Thymus (tissue), 11 donors: ENCODE measurements at regions not wholly inside any gene's neighbourhood (a gene's known extent, or its start where the extent isn't known, plus 50 kb on each side); places are given as distances from the start of the nearest gene placed in this dataset.
"Not testable (repeated sequence)": the region's sequence is repeated elsewhere in the genome, so short reads cannot be mapped to it uniquely, and the experiment has no call there.

Source experiments
- DNase-seq, 9 donors: peaks; one replicate each; pipeline ENCODE4 v3.0.0-alpha.2; 2013; ENCODE audit warnings: low spot score in 9 of 9, low read depth in 6 of 9, missing footprints in 1 of 9
- H3K27ac ChIP-seq, 2 donors: one replicate each; pipeline ENCODE4 v1.5.1; 2013; ENCODE audit warnings: control low read depth in 1 of 2, low read depth in 1 of 2, low read length in 1 of 2, mild to moderate bottlenecking in 1 of 2, moderate library complexity in 1 of 2
- H3K27me3 ChIP-seq, 2 donors: one replicate each; pipeline ENCODE4 v1.5.1; 2013; ENCODE audit warnings: low read length in 1 of 2; ENCODE audit not compliant: control insufficient read depth in 2 of 2, insufficient read depth in 1 of 2
- H3K36me3 ChIP-seq, 2 donors: one replicate each; pipeline ENCODE4 v1.5.1; 2013; ENCODE audit warnings: low read length in 1 of 2, mild to moderate bottlenecking in 1 of 2, moderate library complexity in 1 of 2; ENCODE audit not compliant: control insufficient read depth in 2 of 2, insufficient read depth in 2 of 2
- H3K4me1 ChIP-seq, 2 donors: one replicate each; pipeline ENCODE4 v1.5.1; 2013; ENCODE audit warnings: low read length in 2 of 2; ENCODE audit not compliant: control insufficient read depth in 2 of 2, insufficient read depth in 2 of 2
- H3K4me3 ChIP-seq, 2 donors: one replicate each; pipeline ENCODE4 v1.5.1; 2013; ENCODE audit warnings: low read length in 2 of 2, control low read depth in 1 of 2, mild to moderate bottlenecking in 1 of 2
- H3K9me3 ChIP-seq, 2 donors: one replicate each; pipeline ENCODE4 v1.5.1; 2013; ENCODE audit warnings: low read length in 1 of 2, mild to moderate bottlenecking in 1 of 2; ENCODE audit not compliant: control insufficient read depth in 2 of 2, insufficient read depth in 1 of 2
- WGBS: extraction: QIAGEN DNeasy Blood & Tissue Kit; methylation state at CpG from one replicate; pipeline ENCODE4 v1.1.7; 2013; 5-methylcytosine and 5-hydroxymethylcytosine counted together
- donor health status: healthy.

GRCh38 chr4:116665716-116666115 is 419.7 kb downstream of the TRAM1L1 start:
- WGBS: 91% methylated on average over 1 of the region's 1 CpG
- Histone ChIP-seq H3K27ac (no peak overlapping the region), H3K9me3 (no peaks in the 10 kb centered on the region), H3K4me3 (no peak overlapping the region), H3K27me3 (no peaks in the 10 kb centered on the region), H3K36me3 (no peaks in the 10 kb centered on the region), H3K4me1 (no peaks in the 10 kb centered on the region)
- DNase-seq: no peak

GRCh38 chr4:116664198-116664597 is 421.2 kb downstream of the TRAM1L1 start:
- no peaks in the 10 kb centered on the region for H3K36me3 ChIP-seq
- no peak for DNase-seq
- 93% methylated on average over 2 of the region's 2 CpGs for WGBS
- no peaks in the 10 kb centered on the region for H3K9me3 ChIP-seq
- H3K4me1 ChIP-seq: no peaks in the 10 kb centered on the region
- H3K4me3 ChIP-seq: no peak overlapping the region
- H3K27ac ChIP-seq: no peak overlapping the region
- H3K27me3 ChIP-seq: no peaks in the 10 kb centered on the region

- 91% methylated on average over 3 of the region's 3 CpGs for WGBS
- Histone ChIP-seq H3K4me1 (no peaks in the 10 kb centered on the region), H3K9me3 (no peaks in the 10 kb centered on the region), H3K36me3 (no peaks in the 10 kb centered on the region), H3K27ac (no peak overlapping the region), H3K4me3 (no peak overlapping the region), H3K27me3 (no peaks in the 10 kb centered on the region)
- DNase-seq: no peak
Observed at GRCh38 chr4:116639070-116639577, 446.3 kb downstream of the TRAM1L1 start.

DNA sequence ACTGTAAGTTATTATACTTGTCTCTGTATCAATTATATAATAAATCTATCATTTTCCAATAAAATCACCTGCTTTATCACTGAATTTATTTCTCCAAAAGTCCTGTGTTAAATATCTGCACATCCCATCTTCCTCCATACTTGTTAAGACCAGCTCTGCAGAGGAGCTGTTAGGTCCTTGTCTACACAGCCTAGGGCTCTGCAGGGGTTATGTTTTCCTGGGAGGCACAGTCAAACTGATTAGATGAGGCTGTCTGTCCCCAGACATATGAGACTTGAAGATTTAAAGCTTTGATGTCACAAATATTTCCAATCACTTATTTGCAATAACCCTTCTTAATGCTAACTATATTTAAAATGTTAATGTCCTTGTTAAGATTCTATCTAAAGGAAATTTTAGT is 446.8 kb downstream of the TRAM1L1 start:
- H3K4me1 ChIP-seq: no peaks in the 10 kb centered on the region
- DNase-seq: no peak
- H3K9me3 ChIP-seq: no peaks in the 10 kb centered on the region

GRCh38 chr4:116636917-116637316 is 448.5 kb downstream of the TRAM1L1 start:
- no peak overlapping the region for H3K27ac ChIP-seq
- no peaks in the 10 kb centered on the region for H3K27me3 ChIP-seq
- no peaks in the 10 kb centered on the region for H3K4me1 ChIP-seq
- DNase-seq: no peak
- 0% methylated on average over 1 of the region's 1 CpG for WGBS
- H3K9me3 ChIP-seq: no peaks in the 10 kb centered on the region
- H3K4me3 ChIP-seq: no peak overlapping the region
- no peaks in the 10 kb centered on the region for H3K36me3 ChIP-seq

More for the DNA sequence above, 446.8 kb downstream of the TRAM1L1 start:
- no peak overlapping the region for H3K4me3 ChIP-seq
- H3K36me3 ChIP-seq: no peaks in the 10 kb centered on the region
- H3K27me3 ChIP-seq: no peaks in the 10 kb centered on the region
- H3K27ac ChIP-seq: no peak overlapping the region

DNA sequence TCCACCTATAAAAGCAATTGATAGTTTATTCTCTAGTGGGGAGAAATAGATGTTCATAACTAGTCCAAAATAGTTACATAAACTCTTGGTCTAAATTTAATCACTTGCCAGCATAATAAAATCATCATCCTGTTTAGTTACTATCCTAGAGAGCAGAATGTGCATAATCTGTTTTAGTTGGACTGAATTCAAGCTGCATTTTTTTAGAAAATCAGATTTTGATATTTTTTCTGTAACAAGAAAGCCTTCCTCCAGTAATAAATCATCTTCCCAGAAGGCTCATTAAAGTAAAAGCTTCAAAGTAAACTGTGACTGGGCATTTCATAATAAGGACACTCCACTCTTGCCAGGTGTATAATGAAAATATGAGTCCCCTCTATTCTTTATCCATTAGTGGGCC is 453.1 kb downstream of the TRAM1L1 start:
- H3K9me3 ChIP-seq: no peaks in the 10 kb centered on the region
- no peaks in the 10 kb centered on the region for H3K27me3 ChIP-seq
- H3K4me1 ChIP-seq: no peaks in the 10 kb centered on the region
- H3K27ac ChIP-seq: no peak overlapping the region
- no peak overlapping the region for H3K4me3 ChIP-seq
- H3K36me3 ChIP-seq: no peaks in the 10 kb centered on the region
- no peak for DNase-seq

DNA sequence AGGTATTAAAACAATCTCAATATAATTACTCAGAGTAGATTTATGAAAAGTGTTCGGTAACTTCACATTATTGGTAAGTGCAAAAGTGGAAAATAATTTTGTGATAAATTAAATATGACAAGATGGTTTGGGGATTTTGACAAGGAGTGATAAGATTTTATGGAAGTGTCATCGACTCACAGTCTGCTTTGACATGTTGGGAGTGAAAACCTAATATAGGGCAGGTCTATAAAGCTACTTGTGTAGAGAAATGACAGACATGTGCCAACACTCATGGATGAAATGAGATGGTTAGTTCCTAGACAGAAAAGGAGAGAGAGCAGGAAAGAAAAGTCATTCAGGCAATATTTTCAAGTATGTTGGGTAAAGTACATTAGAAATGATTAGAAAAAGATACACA is 456.8 kb downstream of the TRAM1L1 start:
- no peaks in the 10 kb centered on the region for H3K27me3 ChIP-seq
- no peaks in the 10 kb centered on the region for H3K4me1 ChIP-seq
- 89% methylated on average over 2 of the region's 2 CpGs for WGBS
- no peak overlapping the region for H3K27ac ChIP-seq
- no peak for DNase-seq
- no peaks in the 10 kb centered on the region for H3K9me3 ChIP-seq
- H3K4me3 ChIP-seq: no peak overlapping the region
- no peaks in the 10 kb centered on the region for H3K36me3 ChIP-seq

GRCh38 chr4:116627545-116627944 is 457.8 kb downstream of the TRAM1L1 start:
- H3K4me1 ChIP-seq: no peaks in the 10 kb centered on the region
- H3K27ac ChIP-seq: no peak overlapping the region
- no peaks in the 10 kb centered on the region for H3K9me3 ChIP-seq
- 68% methylated on average over 1 of the region's 1 CpG for WGBS
- no peaks in the 10 kb centered on the region for H3K36me3 ChIP-seq
- no peak for DNase-seq
- H3K27me3 ChIP-seq: no peaks in the 10 kb centered on the region
- H3K4me3 ChIP-seq: no peak overlapping the region

DNA sequence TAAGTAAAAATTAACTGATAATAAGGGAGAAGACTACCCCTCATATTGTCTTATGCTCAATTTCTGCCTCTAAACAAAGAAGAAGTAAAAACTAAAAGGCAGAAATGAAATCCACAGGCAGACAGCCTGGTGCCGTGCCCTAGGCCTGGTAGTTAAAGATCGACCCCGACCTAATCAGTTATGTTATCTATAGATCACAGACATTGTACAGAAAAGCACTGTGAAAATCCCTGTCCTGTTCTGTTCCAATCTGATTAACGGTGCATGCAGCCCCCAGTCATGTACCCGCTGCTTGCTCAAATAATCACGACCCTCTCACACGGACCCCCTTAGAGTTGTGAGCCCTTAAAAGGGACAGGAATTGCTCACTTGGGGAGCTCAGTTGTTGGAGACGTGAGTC is 465.9 kb downstream of the TRAM1L1 start:
- not testable (repeated sequence) for H3K36me3 ChIP-seq
- WGBS: 83% methylated on average over 8 of the region's 8 CpGs

GRCh38 chr4:116618638-116619037 is 466.7 kb downstream of the TRAM1L1 start:
- Histone ChIP-seq H3K27ac (no peak overlapping the region), H3K27me3 (no peaks in the 10 kb centered on the region), H3K4me3 (no peak overlapping the region), H3K4me1 (no peaks in the 10 kb centered on the region), H3K36me3 (no peaks in the 10 kb centered on the region), H3K9me3 (no peaks in the 10 kb centered on the region)
- DNase-seq: no peak
- WGBS: 35% methylated on average over 1 of the region's 1 CpG

More for the DNA sequence above, 465.9 kb downstream of the TRAM1L1 start:
- not testable (repeated sequence) for H3K4me1 ChIP-seq, H3K4me3 ChIP-seq, DNase-seq, H3K9me3 ChIP-seq, H3K27ac ChIP-seq, H3K27me3 ChIP-seq
